Activated B cell treated with CpG ODN at 0.5 μM for 24 hours (primary cell): ENCODE measurements at regions not wholly inside any gene's neighbourhood (a gene's known extent, or its start where the extent isn't known, plus 50 kb on each side); places are given as distances from the start of the nearest gene placed in this dataset.

Experiments used
- ATAC-seq: fragments of 200-7000 bp; cut with Tn5 transposase; one replicate; pipeline ENCODE4 v1.10.0; 2021; ENCODE audit warnings: low read depth, mild to moderate bottlenecking, moderate library complexity
- CTCF ChIA-PET: fragments of 350-600 bp; sonication (Branson Sonifier 250); formaldehyde crosslinking; loops from one replicate; lab custom pipeline; 2021; ENCODE audit warnings: antibody characterized with exemption; lab: Charles Lee
- POLR2A ChIA-PET: fragments of 350-600 bp; sonication (Branson Sonifier 250); formaldehyde crosslinking; loops from one replicate; lab custom pipeline; 2021; ENCODE audit warnings: antibody characterized with exemption; lab: Charles Lee
- DNase-seq: peaks from one replicate; pipeline ENCODE4 v3.0.0; 2022
- H3K27ac Mint-ChIP-seq: one replicate; pipeline ENCODE4 v1.8.0; 2020; ENCODE audit warnings: mixed read lengths
- H3K27me3 Mint-ChIP-seq: one replicate; pipeline ENCODE4 v1.8.0; 2021; ENCODE audit warnings: mixed read lengths
- H3K36me3 Mint-ChIP-seq: one replicate; pipeline ENCODE4 v1.8.0; 2021; ENCODE audit warnings: low read depth, mixed read lengths
- H3K4me1 Mint-ChIP-seq: one replicate; pipeline ENCODE4 v1.8.0; 2021; ENCODE audit warnings: mixed read lengths
- H3K4me3 Mint-ChIP-seq: one replicate; pipeline ENCODE4 v1.8.0; 2020; ENCODE audit warnings: mild to moderate bottlenecking, mixed read lengths
- H3K9me3 Mint-ChIP-seq: one replicate; pipeline ENCODE4 v1.8.0; 2020; ENCODE audit warnings: mixed read lengths
- CTCF ChIP-seq: fragments of 200-600 bp; IDR thresholded peaks from one replicate; pipeline ENCODE4 v1.8.0; 2022; ENCODE audit warnings: antibody characterized with exemption, mild to moderate bottlenecking
- intact Hi-C: fragments of 100-400 bp; cut with micrococcal nuclease; formaldehyde crosslinking; loops from one replicate; pipeline ENCODE4 v1.15.1; 2024

- TF ChIP-seq CTCF, result no peak
- Mint-ChIP-seq H3K4me1 (no peaks in the 10 kb centered on the region), H3K36me3 (no peaks in the 10 kb centered on the region), H3K27me3 (no peaks in the 10 kb centered on the region), H3K9me3 (peaks cover 8% of the 10 kb centered on the region), H3K27ac (no peak overlapping the region), H3K4me3 (no peak overlapping the region)
- intact Hi-C loops, result no loop called here
- DNase-seq, result no peak
- ATAC-seq, result no peak
- ChIA-PET CTCF (no interaction called here), POLR2A (no interaction called here)
Measured at GRCh38 chr12:33653362-33653761, 213.7 kb upstream of the SYT10 start.

GRCh38 chr12:33654313-33654712, 214.7 kb upstream of the SYT10 start:
- TF ChIP-seq CTCF, result no peak
- POLR2A ChIA-PET, result no interaction called here
- no peak overlapping the region for H3K4me3 Mint-ChIP-seq
- no peaks in the 10 kb centered on the region for H3K36me3 Mint-ChIP-seq
- intact Hi-C loops, result no loop called here
- peaks cover 3% of the 10 kb centered on the region for H3K9me3 Mint-ChIP-seq
- H3K4me1 Mint-ChIP-seq, result no peaks in the 10 kb centered on the region
- H3K27ac Mint-ChIP-seq, result no peak overlapping the region
- no peak for ATAC-seq
- DNase-seq, result no peak
- H3K27me3 Mint-ChIP-seq, result no peaks in the 10 kb centered on the region
- CTCF ChIA-PET, result no interaction called here

- Mint-ChIP-seq H3K4me3 (no peak overlapping the region), H3K27me3 (no peaks in the 10 kb centered on the region), H3K9me3 (no peaks in the 10 kb centered on the region), H3K27ac (no peak overlapping the region), H3K4me1 (no peaks in the 10 kb centered on the region), H3K36me3 (no peaks in the 10 kb centered on the region)
- no peak for DNase-seq
- ChIA-PET CTCF (no interaction called here), POLR2A (no interaction called here)
- no peak for TF ChIP-seq CTCF
- intact Hi-C loops, result no loop called here
- no peak for ATAC-seq
Measured at GRCh38 chr12:33663000-33663654, 223.5 kb upstream of the SYT10 start.

- Mint-ChIP-seq H3K27me3 (no peaks in the 10 kb centered on the region), H3K4me3 (no peak overlapping the region), H3K4me1 (no peaks in the 10 kb centered on the region), H3K36me3 (no peaks in the 10 kb centered on the region), H3K27ac (no peak overlapping the region), H3K9me3 (peaks cover 4% of the 10 kb centered on the region)
- no peak for TF ChIP-seq CTCF
- ATAC-seq (no peak), DNase-seq (no peak)
- ChIA-PET POLR2A (no interaction called here), CTCF (no interaction called here)
- intact Hi-C loops, result no loop called here
Measured at GRCh38 chr12:33669349-33669748, 229.7 kb upstream of the SYT10 start.

- H3K27ac Mint-ChIP-seq, result no peak overlapping the region
- CTCF ChIA-PET, result no interaction called here
- no peak for DNase-seq
- H3K4me3 Mint-ChIP-seq, result no peak overlapping the region
- no peaks in the 10 kb centered on the region for H3K4me1 Mint-ChIP-seq
- no peaks in the 10 kb centered on the region for H3K36me3 Mint-ChIP-seq
- peaks cover 4% of the 10 kb centered on the region for H3K9me3 Mint-ChIP-seq
- TF ChIP-seq CTCF, result no peak
- intact Hi-C loops, result no loop called here
- no peak for ATAC-seq
- H3K27me3 Mint-ChIP-seq, result no peaks in the 10 kb centered on the region
- POLR2A ChIA-PET, result no interaction called here
Measured at GRCh38 chr12:33670284-33670683, 230.7 kb upstream of the SYT10 start.
